ENCODE measurements at regions not wholly inside any gene's neighbourhood (a gene's known extent, or its start where the extent isn't known, plus 50 kb on each side); places are given as distances from the start of the nearest gene placed in this dataset.

- H3K27me3 Mint-ChIP-seq (ENCODE audit: low read depth): no peaks in the 10 kb centered on the region
- H3K4me3 Mint-ChIP-seq: no peak overlapping the region
- H3K9me3 Mint-ChIP-seq: peaks cover 17% of the 10 kb centered on the region
- no peaks in the 10 kb centered on the region for H3K4me1 Mint-ChIP-seq
- no peak overlapping the region for H3K27ac Mint-ChIP-seq
- no peak for TF ChIP-seq CTCF (IDR thresholded peaks at IDR 0.05; ENCODE audit: unreplicated experiment in 3 of 3)
- peaks cover 3% of the 10 kb centered on the region for H3K36me3 Mint-ChIP-seq (ENCODE audit: low read depth)
These were observed 63.9 kb upstream of the PTPRG start for GRCh38 chr3:61497463-61497862.

- no peak for TF ChIP-seq CTCF (IDR thresholded peaks at IDR 0.05; ENCODE audit: unreplicated experiment in 3 of 3)
- H3K36me3 Mint-ChIP-seq (ENCODE audit: low read depth): no peaks in the 10 kb centered on the region
- H3K4me3 Mint-ChIP-seq: no peak overlapping the region
- no peak overlapping the region for H3K27ac Mint-ChIP-seq
- no peaks in the 10 kb centered on the region for H3K27me3 Mint-ChIP-seq (ENCODE audit: low read depth)
- H3K4me1 Mint-ChIP-seq: no peaks in the 10 kb centered on the region
- H3K9me3 Mint-ChIP-seq: peaks cover 35% of the 10 kb centered on the region
These were observed 56.2 kb upstream of the PTPRG start for GRCh38 chr3:61505197-61505596.

DNA sequence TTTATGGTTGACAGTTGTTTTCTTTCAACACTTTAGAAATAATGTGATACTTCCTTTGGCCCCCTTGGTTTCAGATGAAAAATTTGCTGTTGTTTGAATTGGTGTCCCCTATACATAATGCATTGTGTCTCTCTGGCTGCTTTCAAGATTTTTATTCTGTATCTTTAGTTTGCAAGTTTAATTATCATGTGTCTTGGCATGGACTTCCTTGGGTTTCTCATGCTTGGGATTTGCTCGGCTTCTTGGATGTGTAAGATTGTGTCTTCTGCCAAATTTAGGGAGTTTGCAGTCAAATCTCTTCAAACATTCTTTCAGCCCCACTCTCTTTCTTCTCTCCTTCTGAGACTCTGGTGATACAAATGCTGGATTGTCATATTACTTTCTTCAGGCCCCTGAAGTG, 53.4 kb upstream of the PTPRG start:
- no peak overlapping the region for H3K4me3 Mint-ChIP-seq
- no peaks in the 10 kb centered on the region for H3K27me3 Mint-ChIP-seq (ENCODE audit: low read depth)
- H3K27ac Mint-ChIP-seq: no peak overlapping the region
- TF ChIP-seq CTCF (IDR thresholded peaks at IDR 0.05; ENCODE audit: unreplicated experiment in 3 of 3): no peak
- no peaks in the 10 kb centered on the region for H3K36me3 Mint-ChIP-seq (ENCODE audit: low read depth)
- peaks cover 17% of the 10 kb centered on the region for H3K9me3 Mint-ChIP-seq
- H3K4me1 Mint-ChIP-seq: no peaks in the 10 kb centered on the region

Data from nephron (organoid).